Lower leg skin (tissue), 3 donors: ENCODE measurements at regions not wholly inside any gene's neighbourhood (a gene's known extent, or its start where the extent isn't known, plus 50 kb on each side); places are given as distances from the start of the nearest gene placed in this dataset.

Source experiments
- POLR2A ChIP-seq, 2 donors: fragments of 450-650 bp; IDR thresholded peaks; one replicate each; pipeline ENCODE4 v1.6.1; 2016 to 2017; ENCODE audit warnings: antibody characterized with exemption in 2 of 2, mild to moderate bottlenecking in 1 of 2, moderate library complexity in 1 of 2
- TF ChIP-seq, protein P1 (sequence below), 3 donors: fragments of 450-650 bp; IDR thresholded peaks; one replicate each; pipeline ENCODE4 v1.5.1; 2016; ENCODE audit warnings: antibody characterized with exemption in 3 of 3, mild to moderate bottlenecking in 3 of 3, moderate library complexity in 2 of 3

DNA sequence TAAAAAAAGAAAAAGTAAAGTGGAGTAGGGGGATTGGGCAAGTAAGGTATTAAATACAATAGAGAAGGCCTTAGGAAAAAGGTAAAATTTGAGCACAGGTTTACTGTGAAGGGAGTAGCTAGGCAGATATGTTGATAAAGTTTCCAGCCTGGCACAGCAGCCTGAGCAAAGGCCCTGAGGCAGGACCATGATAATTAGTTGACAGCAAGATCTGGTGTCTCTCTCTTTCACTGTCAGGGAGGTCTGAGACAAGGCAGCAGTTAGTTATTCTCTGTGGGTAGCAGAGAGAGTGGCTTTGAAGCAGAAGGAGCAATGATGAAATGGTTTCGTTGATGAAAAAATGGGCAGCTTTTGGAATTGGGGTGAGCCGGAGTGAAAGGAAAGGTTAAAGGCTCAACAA is 119.5 kb downstream of the KDR start:
- TF ChIP-seq, protein P1, sequence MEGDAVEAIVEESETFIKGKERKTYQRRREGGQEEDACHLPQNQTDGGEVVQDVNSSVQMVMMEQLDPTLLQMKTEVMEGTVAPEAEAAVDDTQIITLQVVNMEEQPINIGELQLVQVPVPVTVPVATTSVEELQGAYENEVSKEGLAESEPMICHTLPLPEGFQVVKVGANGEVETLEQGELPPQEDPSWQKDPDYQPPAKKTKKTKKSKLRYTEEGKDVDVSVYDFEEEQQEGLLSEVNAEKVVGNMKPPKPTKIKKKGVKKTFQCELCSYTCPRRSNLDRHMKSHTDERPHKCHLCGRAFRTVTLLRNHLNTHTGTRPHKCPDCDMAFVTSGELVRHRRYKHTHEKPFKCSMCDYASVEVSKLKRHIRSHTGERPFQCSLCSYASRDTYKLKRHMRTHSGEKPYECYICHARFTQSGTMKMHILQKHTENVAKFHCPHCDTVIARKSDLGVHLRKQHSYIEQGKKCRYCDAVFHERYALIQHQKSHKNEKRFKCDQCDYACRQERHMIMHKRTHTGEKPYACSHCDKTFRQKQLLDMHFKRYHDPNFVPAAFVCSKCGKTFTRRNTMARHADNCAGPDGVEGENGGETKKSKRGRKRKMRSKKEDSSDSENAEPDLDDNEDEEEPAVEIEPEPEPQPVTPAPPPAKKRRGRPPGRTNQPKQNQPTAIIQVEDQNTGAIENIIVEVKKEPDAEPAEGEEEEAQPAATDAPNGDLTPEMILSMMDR (IDR thresholded peaks at IDR 0.05) = no peak
- TF ChIP-seq POLR2A (IDR thresholded peaks at IDR 0.05) = no peak
